GM12878 (cell line): ENCODE measurements at regions not wholly inside any gene's neighbourhood (a gene's known extent, or its start where the extent isn't known, plus 50 kb on each side); places are given as distances from the start of the nearest gene placed in this dataset.
A peak's percentile ranks its signal among the peaks of the same experiment; 100 is the strongest.

ENCODE experiments used
- ATAC-seq: fragments of 200-7000 bp; cut with Tn5 transposase; 3 replicates; pipeline ENCODE4 v1.9.1; 2020; ENCODE audit warnings: mild to moderate bottlenecking, moderate library complexity
- BruUV-seq: library from RNA; stranded (reverse); fragments of 400-500 nt; replicated peaks from 2 replicates; lab custom pipeline; 2021; lab: Mats Ljungman, UMichigan
- CTCF ChIA-PET: fragments of 300-600 bp; sonication (Branson Sonifier 250); formaldehyde crosslinking; extraction: SDS; loops from one replicate; lab custom pipeline; 2021; ENCODE audit warnings: inconsistent platforms; lab: Yijun Ruan, JAX
- POLR2A ChIA-PET: fragments of 350-600 bp; formaldehyde crosslinking; extraction: SDS; loops from one replicate; lab custom pipeline; 2021; ENCODE audit warnings: inconsistent platforms; lab: Charles Lee
- RAD21 ChIA-PET: fragments of 300-600 bp; sonication (Branson Sonifier 250); formaldehyde crosslinking; loops from one replicate; lab custom pipeline; 2023; ENCODE audit warnings: antibody characterized with exemption; ENCODE audit not compliant: unreplicated experiment; lab: Charles Lee
- SMC1A ChIA-PET: fragments of 300-600 bp; sonication (Branson Sonifier 250); formaldehyde crosslinking; loops from one replicate; lab custom pipeline; 2023; ENCODE audit not compliant: unreplicated experiment, uncharacterized antibody; lab: Charles Lee
- DNase-seq: peaks from one replicate; pipeline ENCODE4 v3.0.0-alpha.2; 2011; ENCODE audit warnings: low read depth, low spot score
- FAIRE-seq: peaks from 3 replicates; lab custom pipeline; 2011; peaks lifted over from hg19 to GRCh38; lab: Jason Lieb, UNC
- H2AFZ ChIP-seq: 2 replicates; pipeline ENCODE4 v1.6.0; 2011; ENCODE audit warnings: low read depth, low read length, control low read depth; ENCODE audit not compliant: control insufficient read depth
- H3K27ac ChIP-seq: 2 replicates; pipeline ENCODE4 v1.5.1; 2011; ENCODE audit warnings: control low read depth; ENCODE audit not compliant: control insufficient read depth, insufficient read depth
- H3K27me3 ChIP-seq, 2 experiments: replicated peaks in 1 of 2; 2 replicates each; pipeline versions ENCODE4 v1.6.0 to v1.6.1; 2011; ENCODE audit warnings: low read length in 1 of 2; ENCODE audit not compliant: control insufficient read depth in 2 of 2, insufficient read depth in 2 of 2
- H3K36me3 ChIP-seq, 2 experiments: 2 replicates each; pipeline ENCODE4 v1.5.1; 2011; ENCODE audit warnings: low read length in 1 of 2; ENCODE audit not compliant: control insufficient read depth in 2 of 2, insufficient read depth in 2 of 2
- H3K4me1 ChIP-seq: 2 replicates; pipeline ENCODE4 v1.6.1; 2011; ENCODE audit warnings: mild to moderate bottlenecking, low read length, moderate library complexity, mixed read lengths; ENCODE audit not compliant: control insufficient read depth, insufficient read depth
- H3K4me2 ChIP-seq: 2 replicates; pipeline ENCODE4 v1.6.0; 2011; ENCODE audit warnings: control low read depth; ENCODE audit not compliant: control insufficient read depth, insufficient read depth
- H3K4me3 ChIP-seq: fragments of 200-600 bp; sonication (generic); 2 replicates; pipeline ENCODE4 v1.5.1; 2016
- H3K79me2 ChIP-seq: 2 replicates; pipeline ENCODE4 v1.6.0; 2011; ENCODE audit warnings: low read length; ENCODE audit not compliant: control insufficient read depth, insufficient read depth
- H3K9ac ChIP-seq: 2 replicates; pipeline ENCODE4 v1.8.0; 2011; ENCODE audit warnings: low read length, control low read depth, mixed read lengths; ENCODE audit not compliant: control insufficient read depth, insufficient read depth
- H3K9me3 ChIP-seq: replicated peaks from 3 replicates; pipeline ENCODE4 v1.5.1; 2011; ENCODE audit warnings: mild to moderate bottlenecking, low read length; ENCODE audit not compliant: control insufficient read depth, insufficient read depth
- H4K20me1 ChIP-seq: 2 replicates; pipeline ENCODE4 v1.6.0; 2011; ENCODE audit not compliant: control insufficient read depth, insufficient read depth
- KLF5 ChIP-seq: fragments of 450-650 bp; IDR thresholded peaks from 2 replicates; pipeline ENCODE4 v1.6.1; 2014; ENCODE audit warnings: mild to moderate bottlenecking; ENCODE audit not compliant: partially characterized antibody
- PRDM15 ChIP-seq: fragments of 450-650 bp; formaldehyde crosslinking; IDR thresholded peaks from 2 replicates; pipeline ENCODE4 v1.4.0; 2020; ENCODE audit warnings: mild to moderate bottlenecking, moderate library complexity
- SKIL ChIP-seq: fragments of 450-650 bp; IDR thresholded peaks from 2 replicates; pipeline ENCODE4 v1.6.1; 2017; ENCODE audit warnings: mild to moderate bottlenecking, low read depth, inconsistent platforms; ENCODE audit not compliant: poor library complexity, severe bottlenecking
- SMARCA5 ChIP-seq: fragments of 450-650 bp; IDR thresholded peaks from 2 replicates; pipeline ENCODE4 v1.6.1; 2017; ENCODE audit warnings: mild to moderate bottlenecking
- WGBS: methylation state at CpG from one replicate; pipeline ENCODE4 v1.1.6; 2016; ENCODE audit warnings: low lambda C conversion rate; ENCODE audit not compliant: insufficient replicate concordance, insufficient coverage; ENCODE audit errors: missing lambda C conversion rate; 5-methylcytosine and 5-hydroxymethylcytosine counted together
- in situ Hi-C: fragments of 300-500 bp; cut with MboI; formaldehyde crosslinking; loops from 9 replicates; pipeline ENCODE4 v1.14.3; 2018; ENCODE audit warnings: mixed read lengths
- intact Hi-C: fragments of 100-400 bp; cut with micrococcal nuclease; formaldehyde crosslinking; loops from one replicate; pipeline ENCODE4 v1.14.2; 2022; ENCODE audit not compliant: unreplicated experiment

GRCh38 chr11:121369366-121369765, 76.8 kb downstream of the SC5D start (continued):
- no peak for TF ChIP-seq KLF5

- in situ Hi-C loops = no loop called here
- ATAC-seq = no peak
- Histone ChIP-seq H3K27me3 (no peaks in the 10 kb centered on the region), H3K9ac (no peak overlapping the region), H3K36me3 (no peaks in the 10 kb centered on the region)
- SMC1A ChIA-PET = interaction anchor here (0.6 to 12.9 kb wide), 14 partner anchors 8 to 1986 kb away, joined by 3 to 338 read pairs (median 4); partner anchors contain the start of genes SORL1 and SORL1-AS1
- TF ChIP-seq SKIL = no peak
- TF ChIP-seq PRDM15 (CRISPR knock-in tag) = no peak
- no peak for TF ChIP-seq SMARCA5
- TF ChIP-seq, all 136 proteins: peak for 0
- peaks cover 4% of the 10 kb centered on the region for H3K9me3 ChIP-seq
- no peaks in the 10 kb centered on the region for H3K79me2 ChIP-seq
- H3K4me1 ChIP-seq = peaks cover 57% of the 10 kb centered on the region
- H2AFZ ChIP-seq = no peak overlapping the region
- ChIA-PET POLR2A (interaction anchor here (1.0 to 1.4 kb wide), 5 partner anchors 23 to 97 kb away, joined by 3 to 5 read pairs (median 4); no protein-coding TSS in a partner anchor), RAD21 (interaction anchor here (1.4 to 6.6 kb wide), 2 partner anchors 12 to 34 kb away, joined by 4 to 92 read pairs; no protein-coding TSS in a partner anchor), CTCF (interaction anchor here (0.7 to 2.0 kb wide), 10 partner anchors 11 to 73 kb away, joined by 3 to 5 read pairs (median 3); no protein-coding TSS in a partner anchor)
- H3K27ac ChIP-seq = peak overlapping the region; percentile 38; the same call in 1 of the 2 replicates
- H4K20me1 ChIP-seq = no peaks in the 10 kb centered on the region
- intact Hi-C loops = no loop called here
- no peak for DNase-seq
- BruUV-seq = no TSS peak
- WGBS = 100% methylated on average over 2 of the region's 2 CpGs
- H3K4me3 ChIP-seq = no peak overlapping the region
- FAIRE-seq = no peak
- H3K4me2 ChIP-seq = peak overlapping the region; percentile 83; the same call in 1 of the 2 replicates
These were observed 79.5 kb downstream of the SC5D start for GRCh38 chr11:121372028-121372427.
